ENCODE measurements at regions not wholly inside any gene's neighbourhood (a gene's known extent, or its start where the extent isn't known, plus 50 kb on each side); places are given as distances from the start of the nearest gene placed in this dataset.

DNA sequence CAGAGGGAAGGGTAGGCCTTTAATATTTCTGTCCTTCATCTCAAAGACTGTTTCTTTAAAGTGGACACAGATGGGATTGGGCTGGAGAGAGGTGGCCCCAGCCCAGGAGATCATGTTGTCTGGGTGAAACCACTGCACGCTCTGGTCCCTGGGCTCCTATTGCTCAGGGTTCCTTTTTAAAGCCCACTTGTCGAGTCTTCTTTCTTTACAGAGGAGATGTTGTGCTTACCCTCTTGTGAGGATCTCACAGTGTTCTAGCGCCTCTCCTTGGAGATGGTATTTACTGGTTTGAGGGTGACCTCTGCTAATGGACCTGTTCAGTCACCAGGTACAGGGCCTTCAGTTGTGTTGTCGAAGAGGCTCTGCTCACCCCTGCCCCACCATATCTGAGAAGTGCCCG is 128.4 kb downstream of the TM9SF2 start:
- no peak for FAIRE-seq
- no peaks in the 10 kb centered on the region for H3K79me2 ChIP-seq (ENCODE audit: control insufficient read depth in 1 of 2, insufficient read depth in 2 of 2, low read length in 2 of 2)
- H3K56ac ChIP-seq (replicated peaks; ENCODE audit: insufficient read length, low read depth, low read length), result no peak overlapping the region
- TF ChIP-seq, protein P1, sequence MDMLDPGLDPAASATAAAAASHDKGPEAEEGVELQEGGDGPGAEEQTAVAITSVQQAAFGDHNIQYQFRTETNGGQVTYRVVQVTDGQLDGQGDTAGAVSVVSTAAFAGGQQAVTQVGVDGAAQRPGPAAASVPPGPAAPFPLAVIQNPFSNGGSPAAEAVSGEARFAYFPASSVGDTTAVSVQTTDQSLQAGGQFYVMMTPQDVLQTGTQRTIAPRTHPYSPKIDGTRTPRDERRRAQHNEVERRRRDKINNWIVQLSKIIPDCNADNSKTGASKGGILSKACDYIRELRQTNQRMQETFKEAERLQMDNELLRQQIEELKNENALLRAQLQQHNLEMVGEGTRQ (IDR thresholded peaks at IDR 0.05; ENCODE audit: low read length), result no peak
- peak in 1 of 2 experiments; percentile 15; a peak in 1 of 4 replicates for TF ChIP-seq RAD21 (IDR thresholded peaks at IDR 0.05 in 1 of 2, conservative IDR thresholded peaks at IDR 0.05 in 1 of 2; ENCODE audit: low read depth in 2 of 2, low read length in 2 of 2)
- H3K27me3 ChIP-seq (replicated peaks in 1 of 4; ENCODE audit: control insufficient read depth in 3 of 4, extremely low read depth in 1 of 4, insufficient read depth in 3 of 4, low read length in 3 of 4), result no peaks in the 10 kb centered on the region
- H3K36me3 ChIP-seq (ENCODE audit: control insufficient read depth in 2 of 4, insufficient read depth in 4 of 4, low read length in 3 of 4), result no peaks in the 10 kb centered on the region
- H2BK15ac ChIP-seq (ENCODE audit: low read length), result no peak overlapping the region
- no peak overlapping the region for H3K14ac ChIP-seq (ENCODE audit: insufficient read length)
- DNase-seq (ENCODE audit: low read depth in 1 of 2, low spot score in 2 of 2), result no peak
- H2BK12ac ChIP-seq (ENCODE audit: low read depth, low read length), result 0 out of 2 replicates have a peak overlapping the region, but pooled peaks have one; percentile 13
- peaks cover 6 to 18% (median 13%) of the 10 kb centered on the region in 4 experiments for H3K4me1 ChIP-seq (replicated peaks in 1 of 4; ENCODE audit: control insufficient read depth in 3 of 4, insufficient read depth in 4 of 4, low read length in 3 of 4)
- H3K4ac ChIP-seq (replicated peaks; ENCODE audit: insufficient read length, low read depth, low read length), result no peak overlapping the region
- H2BK5ac ChIP-seq (ENCODE audit: low read depth, low read length), result no peak overlapping the region
- H2BK120ac ChIP-seq (replicated peaks; ENCODE audit: low read depth, low read length), result no peak overlapping the region
- H4K91ac ChIP-seq (replicated peaks; ENCODE audit: insufficient read length, low read length), result no peak overlapping the region
- no peak overlapping the region for H4K5ac ChIP-seq (ENCODE audit: insufficient read length, low read depth, low read length)
- H2AFZ ChIP-seq (ENCODE audit: low read length), result no peak overlapping the region
- peak overlapping the region; percentile 34; the same call in 1 of the 2 replicates for H2AK5ac ChIP-seq (ENCODE audit: low read depth, low read length)
- H3K79me1 ChIP-seq (ENCODE audit: low read depth, low read length), result peaks cover 3% of the 10 kb centered on the region; the same call in 1 of the 2 replicates
- ChIA-PET CTCF (ENCODE audit: partially characterized antibody) (interaction anchor here (1.9 to 6.4 kb wide), 3 partner anchors 10 to 18 kb away, joined by 6 to 31 read pairs (median 6); no protein-coding TSS in a partner anchor), POLR2A (ENCODE audit: partially characterized antibody) (interaction anchor here (0.7 kb wide), 1 partner anchor 500 kb away, joined by 3 read pairs; no protein-coding TSS in a partner anchor)
- H3K9me3 ChIP-seq (ENCODE audit: insufficient read depth in 2 of 2, low read depth in 1 of 2, low read length in 1 of 2), result peaks cover 0 to 4% of the 10 kb centered on the region in 2 experiments; a peak in 1 of 4 replicates
- H3K23ac ChIP-seq (ENCODE audit: insufficient read length), result no peak overlapping the region
- no peak overlapping the region for H3K18ac ChIP-seq (ENCODE audit: extremely low read depth, low read length)
- no peaks in the 10 kb centered on the region for H4K20me1 ChIP-seq (replicated peaks in 1 of 2; ENCODE audit: control insufficient read depth in 1 of 2, insufficient read depth in 2 of 2, low read length in 2 of 2)
- H3K4me3 ChIP-seq (ENCODE audit: extremely low read depth in 1 of 4, insufficient read depth in 2 of 4, low read depth in 3 of 4, low read length in 4 of 4), result no peak overlapping the region
- H3K9ac ChIP-seq (replicated peaks in 1 of 4; ENCODE audit: extremely low read depth in 1 of 4, low read depth in 3 of 4, low read length in 3 of 4), result no peak overlapping the region
- WGBS, 2 experiments (ENCODE audit: extremely low coverage in 1 of 2, insufficient coverage in 1 of 2, insufficient read length in 1 of 2, insufficient replicate concordance in 2 of 2, low coverage in 1 of 2, low lambda C conversion rate in 2 of 2, missing lambda C conversion rate in 1 of 2), result 89% methylated on average over 5 of the region's 5 CpGs; no CpG with 5 or more reads in 1 of the 2 experiments
- no peak overlapping the region for H4K8ac ChIP-seq (ENCODE audit: extremely low read depth, insufficient read depth, low read length)
- no peak overlapping the region for H3K4me2 ChIP-seq (ENCODE audit: insufficient read depth in 1 of 2, low read depth in 2 of 2, low read length in 2 of 2)
- no peak overlapping the region for H3K27ac ChIP-seq (ENCODE audit: low read depth, low read length)
- H3K23me2 ChIP-seq (ENCODE audit: low read depth, low read length), result no peaks in the 10 kb centered on the region
- H2BK20ac ChIP-seq (ENCODE audit: low read length), result 0 out of 2 replicates have a peak overlapping the region, but pooled peaks have one; percentile 34

All from H1 (cell line).